Loucy (cell line): ENCODE measurements at regions not wholly inside any gene's neighbourhood (a gene's known extent, or its start where the extent isn't known, plus 50 kb on each side); places are given as distances from the start of the nearest gene placed in this dataset.

Experiments
- EZH2phosphoT487 ChIP-seq: fragments of 200-600 bp; IDR thresholded peaks from 2 replicates; pipeline ENCODE4 v1.6.1; 2018; ENCODE audit warnings: antibody characterized with exemption, mild to moderate bottlenecking, moderate library complexity, borderline replicate concordance
- TF ChIP-seq, protein P1 (sequence below): fragments of 200-600 bp; sonication (generic); conservative IDR thresholded peaks from 2 replicates; pipeline ENCODE4 v1.5.1; 2014; ENCODE audit warnings: mild to moderate bottlenecking, antibody characterized with exemption, low read length

DNA sequence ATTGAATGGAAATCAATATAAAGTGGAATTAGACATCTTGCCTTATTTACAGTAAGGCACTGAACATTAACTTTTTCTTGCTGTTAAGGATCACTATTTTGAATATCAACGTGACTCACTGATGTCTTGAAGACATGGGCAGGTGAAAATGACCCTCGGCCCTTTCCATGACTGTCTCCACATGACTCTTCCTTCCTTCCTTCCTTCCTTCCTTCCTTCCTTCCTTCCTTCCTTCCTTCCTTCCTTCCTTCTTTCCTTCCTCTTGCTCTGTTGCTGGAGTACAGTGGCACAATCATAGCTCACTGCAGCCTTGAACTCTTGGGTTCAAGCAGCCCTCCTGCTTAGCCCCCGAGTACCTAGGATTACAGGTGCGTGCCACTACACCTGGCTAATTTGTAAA, 52.2 kb upstream of the TOX2 start:
- TF ChIP-seq, protein P1, sequence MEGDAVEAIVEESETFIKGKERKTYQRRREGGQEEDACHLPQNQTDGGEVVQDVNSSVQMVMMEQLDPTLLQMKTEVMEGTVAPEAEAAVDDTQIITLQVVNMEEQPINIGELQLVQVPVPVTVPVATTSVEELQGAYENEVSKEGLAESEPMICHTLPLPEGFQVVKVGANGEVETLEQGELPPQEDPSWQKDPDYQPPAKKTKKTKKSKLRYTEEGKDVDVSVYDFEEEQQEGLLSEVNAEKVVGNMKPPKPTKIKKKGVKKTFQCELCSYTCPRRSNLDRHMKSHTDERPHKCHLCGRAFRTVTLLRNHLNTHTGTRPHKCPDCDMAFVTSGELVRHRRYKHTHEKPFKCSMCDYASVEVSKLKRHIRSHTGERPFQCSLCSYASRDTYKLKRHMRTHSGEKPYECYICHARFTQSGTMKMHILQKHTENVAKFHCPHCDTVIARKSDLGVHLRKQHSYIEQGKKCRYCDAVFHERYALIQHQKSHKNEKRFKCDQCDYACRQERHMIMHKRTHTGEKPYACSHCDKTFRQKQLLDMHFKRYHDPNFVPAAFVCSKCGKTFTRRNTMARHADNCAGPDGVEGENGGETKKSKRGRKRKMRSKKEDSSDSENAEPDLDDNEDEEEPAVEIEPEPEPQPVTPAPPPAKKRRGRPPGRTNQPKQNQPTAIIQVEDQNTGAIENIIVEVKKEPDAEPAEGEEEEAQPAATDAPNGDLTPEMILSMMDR = no peak
- no peak for TF ChIP-seq EZH2phosphoT487
